NB4 (cell line): ENCODE measurements at regions not wholly inside any gene's neighbourhood (a gene's known extent, or its start where the extent isn't known, plus 50 kb on each side); places are given as distances from the start of the nearest gene placed in this dataset.

Experiments used
- MYC ChIP-seq: IDR thresholded peaks from 2 replicates; pipeline ENCODE4 v1.6.1; 2011; ENCODE audit warnings: low read depth, low read length
- POLR2A ChIP-seq: IDR thresholded peaks from 2 replicates; pipeline ENCODE4 v1.6.1; 2011; ENCODE audit warnings: mild to moderate bottlenecking; ENCODE audit not compliant: insufficient read length; ENCODE audit errors: extremely low read depth
- TF ChIP-seq, protein P1 (sequence below): IDR thresholded peaks from one replicate; pipeline ENCODE4 v1.5.1; 2012; ENCODE audit warnings: low read depth, low read length
- TF ChIP-seq, protein P2 (sequence below): IDR thresholded peaks from 2 replicates; pipeline ENCODE4 v1.6.1; 2011; ENCODE audit warnings: low read depth, low read length

DNA sequence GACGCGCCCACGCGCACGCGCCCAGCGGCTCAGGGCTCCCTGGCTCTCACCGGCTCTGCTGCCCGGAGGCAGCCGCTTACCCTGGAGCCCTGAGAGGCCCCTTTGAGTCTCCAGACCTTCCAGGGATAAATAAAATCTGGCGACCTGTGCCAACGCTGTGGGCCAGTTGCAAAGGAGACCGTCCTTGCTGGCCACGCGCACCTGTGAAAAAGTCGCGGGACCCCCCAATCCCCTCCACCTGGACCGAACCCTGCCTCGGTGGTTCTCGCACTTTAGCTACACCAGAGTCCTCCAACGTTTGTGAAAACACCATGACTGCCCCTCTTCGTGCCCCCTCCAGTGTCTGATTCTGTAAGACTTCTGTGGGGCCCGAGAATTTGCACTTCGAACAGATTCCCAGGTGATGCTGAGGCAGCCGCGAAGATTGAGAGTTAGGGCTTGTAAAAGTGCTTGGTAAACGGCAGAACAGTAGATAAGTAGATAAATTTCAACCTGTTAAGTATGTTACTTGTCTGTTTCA is 102.4 kb upstream of the SVIL start:
- TF ChIP-seq, protein P1, sequence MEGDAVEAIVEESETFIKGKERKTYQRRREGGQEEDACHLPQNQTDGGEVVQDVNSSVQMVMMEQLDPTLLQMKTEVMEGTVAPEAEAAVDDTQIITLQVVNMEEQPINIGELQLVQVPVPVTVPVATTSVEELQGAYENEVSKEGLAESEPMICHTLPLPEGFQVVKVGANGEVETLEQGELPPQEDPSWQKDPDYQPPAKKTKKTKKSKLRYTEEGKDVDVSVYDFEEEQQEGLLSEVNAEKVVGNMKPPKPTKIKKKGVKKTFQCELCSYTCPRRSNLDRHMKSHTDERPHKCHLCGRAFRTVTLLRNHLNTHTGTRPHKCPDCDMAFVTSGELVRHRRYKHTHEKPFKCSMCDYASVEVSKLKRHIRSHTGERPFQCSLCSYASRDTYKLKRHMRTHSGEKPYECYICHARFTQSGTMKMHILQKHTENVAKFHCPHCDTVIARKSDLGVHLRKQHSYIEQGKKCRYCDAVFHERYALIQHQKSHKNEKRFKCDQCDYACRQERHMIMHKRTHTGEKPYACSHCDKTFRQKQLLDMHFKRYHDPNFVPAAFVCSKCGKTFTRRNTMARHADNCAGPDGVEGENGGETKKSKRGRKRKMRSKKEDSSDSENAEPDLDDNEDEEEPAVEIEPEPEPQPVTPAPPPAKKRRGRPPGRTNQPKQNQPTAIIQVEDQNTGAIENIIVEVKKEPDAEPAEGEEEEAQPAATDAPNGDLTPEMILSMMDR = no peak
- TF ChIP-seq, protein P2, sequence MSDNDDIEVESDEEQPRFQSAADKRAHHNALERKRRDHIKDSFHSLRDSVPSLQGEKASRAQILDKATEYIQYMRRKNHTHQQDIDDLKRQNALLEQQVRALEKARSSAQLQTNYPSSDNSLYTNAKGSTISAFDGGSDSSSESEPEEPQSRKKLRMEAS = no peak
- no peak for TF ChIP-seq POLR2A
- no peak for TF ChIP-seq MYC
